ENCODE measurements at regions not wholly inside any gene's neighbourhood (a gene's known extent, or its start where the extent isn't known, plus 50 kb on each side); places are given as distances from the start of the nearest gene placed in this dataset.

- WGBS, 5 donors = 93 to 99% (median 95%) methylated on average over 1 of the region's 1 CpG
These were observed 80.2 kb downstream of the ETS2 start for GRCh38 chr21:38885909-38886308.

GRCh38 chr21:38884440-38884839 is 78.7 kb downstream of the ETS2 start:
- Histone ChIP-seq H3K4me3 (no peak overlapping the region), H3K27me3 (replicated peaks in 1 of 7) (no peaks in the 10 kb centered on the region), H3K4me1 (no peaks in the 10 kb centered on the region), H3K9me3 (peaks cover 0 to 72% (median 57%) of the 10 kb centered on the region in 8 donors), H3K36me3 (no peaks in the 10 kb centered on the region), H3K27ac (no peak overlapping the region)
- WGBS, 5 donors = 73 to 94% (median 79%) methylated on average over 3 of the region's 3 CpGs
- DNase-seq = no peak
- intact Hi-C loops (cut with DNase I; ENCODE audit: low total_unique reads) = no loop called here
- TF ChIP-seq POLR2A (IDR thresholded peaks at IDR 0.05) (no peak), CTCF (IDR thresholded peaks at IDR 0.05 in 8 of 11, conservative IDR thresholded peaks at IDR 0.05 in 3 of 11) (no peak), POLR2AphosphoS5 (IDR thresholded peaks at IDR 0.05) (no peak)

More at GRCh38 chr21:38885909-38886308, 80.2 kb downstream of the ETS2 start:
- intact Hi-C loops (cut with DNase I; ENCODE audit: low total_unique reads) = no loop called here
- no peak for TF ChIP-seq POLR2A (IDR thresholded peaks at IDR 0.05)
- TF ChIP-seq CTCF (IDR thresholded peaks at IDR 0.05 in 8 of 11, conservative IDR thresholded peaks at IDR 0.05 in 3 of 11) = no peak
- TF ChIP-seq POLR2AphosphoS5 (IDR thresholded peaks at IDR 0.05) = no peak
- Histone ChIP-seq H3K4me3 (no peak overlapping the region), H3K9me3 (peaks cover 0 to 59% (median 44%) of the 10 kb centered on the region in 8 donors), H3K27ac (no peak overlapping the region), H3K4me1 (no peaks in the 10 kb centered on the region), H3K27me3 (replicated peaks in 1 of 7) (no peaks in the 10 kb centered on the region), H3K36me3 (no peaks in the 10 kb centered on the region)
- DNase-seq = no peak

- no peak for DNase-seq
- peaks cover 0 to 69% (median 53%) of the 10 kb centered on the region in 8 donors for H3K9me3 ChIP-seq
- no peak overlapping the region for H3K4me3 ChIP-seq
- no peak overlapping the region for H3K27ac ChIP-seq
- intact Hi-C loops (cut with DNase I; ENCODE audit: low total_unique reads) = no loop called here
- H3K4me1 ChIP-seq = no peaks in the 10 kb centered on the region
- TF ChIP-seq POLR2AphosphoS5 (IDR thresholded peaks at IDR 0.05) (no peak), CTCF (IDR thresholded peaks at IDR 0.05 in 8 of 11, conservative IDR thresholded peaks at IDR 0.05 in 3 of 11) (no peak), POLR2A (IDR thresholded peaks at IDR 0.05) (no peak)
- no peaks in the 10 kb centered on the region for H3K27me3 ChIP-seq (replicated peaks in 1 of 7)
- H3K36me3 ChIP-seq = no peaks in the 10 kb centered on the region
These were observed 77.4 kb downstream of the ETS2 start for GRCh38 chr21:38883142-38883541.

GRCh38 chr21:38881131-38881530 is 75.4 kb downstream of the ETS2 start:
- Histone ChIP-seq H3K27ac (no peak overlapping the region), H3K27me3 (replicated peaks in 1 of 7) (no peaks in the 10 kb centered on the region), H3K36me3 (no peaks in the 10 kb centered on the region), H3K4me1 (no peaks in the 10 kb centered on the region), H3K9me3 (peaks cover 0 to 48% (median 33%) of the 10 kb centered on the region in 8 donors), H3K4me3 (no peak overlapping the region)
- DNase-seq = no peak
- intact Hi-C loops (cut with DNase I; ENCODE audit: low total_unique reads) = no loop called here
- TF ChIP-seq POLR2A (IDR thresholded peaks at IDR 0.05) = no peak
- TF ChIP-seq CTCF (IDR thresholded peaks at IDR 0.05 in 8 of 11, conservative IDR thresholded peaks at IDR 0.05 in 3 of 11) = no peak
- TF ChIP-seq POLR2AphosphoS5 (IDR thresholded peaks at IDR 0.05) = no peak
